HEK293 (cell line): ENCODE measurements at regions not wholly inside any gene's neighbourhood (a gene's known extent, or its start where the extent isn't known, plus 50 kb on each side); places are given as distances from the start of the nearest gene placed in this dataset.

ENCODE experiments used
- CTCF ChIA-PET: fragments of 350-600 bp; formaldehyde crosslinking; extraction: SDS; loops from one replicate; lab custom pipeline; 2021; ENCODE audit warnings: antibody characterized with exemption; lab: Yijun Ruan, JAX
- POLR2A ChIA-PET: fragments of 300-600 bp; formaldehyde crosslinking; extraction: SDS; loops from one replicate; lab custom pipeline; 2020; ENCODE audit warnings: antibody characterized with exemption, inconsistent platforms; lab: Yijun Ruan, JAX
- H3K27ac ChIP-seq: fragments of 200-500 bp; sonication (Bioruptor generic); 2 replicates; pipeline ENCODE4 v1.5.1; 2014; ENCODE audit warnings: low read depth, low read length, control low read depth, inconsistent platforms; ENCODE audit errors: extremely low read depth
- H3K36me3 ChIP-seq, 2 experiments: fragments of 200-500 bp in 1 of 2; sonication (Bioruptor generic) in 1 of 2; 1 replicate in 1 of 2; 2 replicates in 1 of 2; pipeline ENCODE4 v1.5.1; 2014 to 2017; ENCODE audit warnings: inconsistent platforms in 2 of 2, low read length in 2 of 2; ENCODE audit not compliant: control insufficient read depth in 2 of 2, insufficient read depth in 1 of 2
- H3K4me1 ChIP-seq: fragments of 200-500 bp; sonication (Bioruptor generic); 2 replicates; pipeline ENCODE4 v1.5.1; 2014; ENCODE audit warnings: mild to moderate bottlenecking, low read length, inconsistent platforms; ENCODE audit not compliant: control insufficient read depth, insufficient read depth
- H3K4me3 ChIP-seq: 2 replicates; pipeline ENCODE4 v1.5.1; 2011; ENCODE audit warnings: low read depth, mild to moderate bottlenecking, control low read depth, low read length, moderate library complexity
- H3K9me3 ChIP-seq: fragments of 200-500 bp; sonication (Bioruptor generic); 2 replicates; pipeline ENCODE4 v1.5.1; 2014; ENCODE audit warnings: low read depth, low read length, inconsistent platforms; ENCODE audit not compliant: control insufficient read depth, insufficient read depth
- KLF1 ChIP-seq: fragments of 450-650 bp; formaldehyde crosslinking; IDR thresholded peaks from 2 replicates; pipeline ENCODE4 v1.5.1; 2016; ENCODE audit warnings: missing biosample characterization, missing genetic modification characterization
- KLF16 ChIP-seq: fragments of 450-650 bp; formaldehyde crosslinking; IDR thresholded peaks from 2 replicates; pipeline ENCODE4 v1.5.1; 2017; ENCODE audit warnings: missing biosample characterization, missing genetic modification characterization
- KLF17 ChIP-seq: fragments of 450-650 bp; formaldehyde crosslinking; IDR thresholded peaks from 2 replicates; pipeline ENCODE4 v1.5.1; 2016; ENCODE audit warnings: missing biosample characterization, missing genetic modification characterization
- KLF9 ChIP-seq: fragments of 450-650 bp; formaldehyde crosslinking; IDR thresholded peaks from 2 replicates; pipeline ENCODE4 v1.5.1; 2016; ENCODE audit warnings: missing biosample characterization, missing genetic modification characterization, low read depth
- RBAK ChIP-seq: fragments of 450-650 bp; formaldehyde crosslinking; IDR thresholded peaks from 2 replicates; pipeline ENCODE4 v1.5.1; 2016; ENCODE audit warnings: missing biosample characterization, missing genetic modification characterization
- SP3 ChIP-seq: fragments of 450-650 bp; formaldehyde crosslinking; IDR thresholded peaks from 2 replicates; pipeline ENCODE4 v1.5.1; 2016; ENCODE audit warnings: missing biosample characterization, missing genetic modification characterization
- TRIM28 ChIP-seq: IDR thresholded peaks from 2 replicates; pipeline ENCODE4 v1.6.1; 2011; ENCODE audit warnings: low read length, control low read depth, borderline replicate concordance
- ZBTB49 ChIP-seq: fragments of 450-650 bp; formaldehyde crosslinking; IDR thresholded peaks from 2 replicates; pipeline ENCODE4 v1.5.1; 2016; ENCODE audit warnings: missing biosample characterization, missing genetic modification characterization, low read depth
- ZBTB7A ChIP-seq: fragments of 450-650 bp; formaldehyde crosslinking; IDR thresholded peaks from 2 replicates; pipeline ENCODE4 v1.5.1; 2016; ENCODE audit warnings: low read depth, missing biosample characterization, missing genetic modification characterization
- ZFP3 ChIP-seq: fragments of 450-650 bp; formaldehyde crosslinking; IDR thresholded peaks from 2 replicates; pipeline ENCODE4 v1.5.1; 2016; ENCODE audit warnings: low read depth, missing biosample characterization, missing genetic modification characterization
- ZIC2 ChIP-seq: fragments of 450-650 bp; formaldehyde crosslinking; IDR thresholded peaks from 2 replicates; pipeline ENCODE4 v1.5.1; 2016; ENCODE audit warnings: missing biosample characterization, missing genetic modification characterization
- ZNF169 ChIP-seq: fragments of 450-650 bp; formaldehyde crosslinking; IDR thresholded peaks from 2 replicates; pipeline ENCODE4 v1.5.1; 2016; ENCODE audit warnings: missing biosample characterization, missing genetic modification characterization
- ZNF292 ChIP-seq: fragments of 450-650 bp; formaldehyde crosslinking; IDR thresholded peaks from 2 replicates; pipeline ENCODE4 v1.5.1; 2016; ENCODE audit warnings: low read depth, missing biosample characterization, missing genetic modification characterization, borderline replicate concordance
- ZNF324 ChIP-seq: fragments of 450-650 bp; formaldehyde crosslinking; IDR thresholded peaks from 2 replicates; pipeline ENCODE4 v1.5.1; 2016; ENCODE audit warnings: missing biosample characterization, missing genetic modification characterization
- ZNF404 ChIP-seq: fragments of 450-650 bp; formaldehyde crosslinking; IDR thresholded peaks from 2 replicates; pipeline ENCODE4 v1.5.1; 2017; ENCODE audit warnings: missing biosample characterization, missing genetic modification characterization
- ZNF549 ChIP-seq: fragments of 450-650 bp; IDR thresholded peaks from 2 replicates; pipeline ENCODE4 v1.5.1; 2018; ENCODE audit warnings: missing biosample characterization, missing genetic modification characterization, mild to moderate bottlenecking, inconsistent platforms, moderate library complexity
- ZNF560 ChIP-seq: fragments of 450-650 bp; formaldehyde crosslinking; IDR thresholded peaks from 2 replicates; pipeline ENCODE4 v1.5.1; 2017; ENCODE audit warnings: missing biosample characterization, missing genetic modification characterization, borderline replicate concordance
- ZNF621 ChIP-seq: fragments of 450-650 bp; formaldehyde crosslinking; IDR thresholded peaks from 2 replicates; pipeline ENCODE4 v1.5.1; 2017; ENCODE audit warnings: missing biosample characterization, missing genetic modification characterization
- ZXDB ChIP-seq: fragments of 450-650 bp; formaldehyde crosslinking; IDR thresholded peaks from 2 replicates; pipeline ENCODE4 v1.5.1; 2016; ENCODE audit warnings: missing biosample characterization, missing genetic modification characterization
- TF ChIP-seq, protein P1 (sequence below): fragments of 450-650 bp; formaldehyde crosslinking; IDR thresholded peaks from 2 replicates; pipeline ENCODE4 v1.5.1; 2017; ENCODE audit warnings: missing biosample characterization, missing genetic modification characterization

DNA sequence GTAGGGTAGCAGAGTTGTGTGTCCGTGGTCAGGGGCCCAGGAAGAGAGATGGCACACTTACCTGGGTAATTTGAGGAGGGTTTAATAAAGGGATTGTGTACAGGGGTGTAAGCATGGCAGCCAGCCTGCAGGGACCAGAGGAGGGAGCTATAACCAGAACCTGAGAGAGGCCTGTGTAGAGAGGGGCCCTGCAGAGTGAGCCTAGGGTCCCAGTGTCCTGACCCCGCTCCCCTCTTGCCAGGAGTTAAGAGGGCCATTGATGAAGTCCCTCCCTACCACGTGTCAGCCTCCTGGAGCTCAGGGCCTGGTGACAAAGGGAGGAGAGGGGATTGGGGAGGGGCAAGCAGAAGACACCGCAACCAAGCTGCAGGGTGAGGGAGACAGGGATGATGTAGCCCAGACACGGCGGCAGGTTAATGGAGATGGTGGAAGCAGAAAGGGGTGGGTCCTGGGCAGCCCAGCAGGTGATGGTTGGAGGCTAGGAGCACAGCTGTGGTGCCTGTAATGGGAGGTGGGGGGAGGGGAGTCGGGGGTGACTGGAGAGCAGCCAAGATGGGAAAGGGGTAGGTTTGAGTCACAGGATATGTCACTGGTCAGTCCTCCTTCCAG, 165.4 kb upstream of the TOPAZ1 start:
- TF ChIP-seq SP3 (tag by site-specific recombination) (no peak), TRIM28 (no peak), ZIC2 (tag by site-specific recombination) (peak; percentile 65)
- TF ChIP-seq, protein P1, sequence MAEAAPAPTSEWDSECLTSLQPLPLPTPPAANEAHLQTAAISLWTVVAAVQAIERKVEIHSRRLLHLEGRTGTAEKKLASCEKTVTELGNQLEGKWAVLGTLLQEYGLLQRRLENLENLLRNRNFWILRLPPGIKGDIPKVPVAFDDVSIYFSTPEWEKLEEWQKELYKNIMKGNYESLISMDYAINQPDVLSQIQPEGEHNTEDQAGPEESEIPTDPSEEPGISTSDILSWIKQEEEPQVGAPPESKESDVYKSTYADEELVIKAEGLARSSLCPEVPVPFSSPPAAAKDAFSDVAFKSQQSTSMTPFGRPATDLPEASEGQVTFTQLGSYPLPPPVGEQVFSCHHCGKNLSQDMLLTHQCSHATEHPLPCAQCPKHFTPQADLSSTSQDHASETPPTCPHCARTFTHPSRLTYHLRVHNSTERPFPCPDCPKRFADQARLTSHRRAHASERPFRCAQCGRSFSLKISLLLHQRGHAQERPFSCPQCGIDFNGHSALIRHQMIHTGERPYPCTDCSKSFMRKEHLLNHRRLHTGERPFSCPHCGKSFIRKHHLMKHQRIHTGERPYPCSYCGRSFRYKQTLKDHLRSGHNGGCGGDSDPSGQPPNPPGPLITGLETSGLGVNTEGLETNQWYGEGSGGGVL (tag by site-specific recombination): peak; percentile 19; the same call in 1 of the 2 replicates
- ChIA-PET CTCF (interaction anchor here (0.6 to 2.0 kb wide), 3 partner anchors 15 to 308 kb away, joined by 4 read pairs; no protein-coding TSS in a partner anchor), POLR2A (no interaction called here)
- Histone ChIP-seq H3K27ac (no peak overlapping the region), H3K4me3 (no peak overlapping the region), H3K36me3 (no peaks in the 10 kb centered on the region), H3K9me3 (no peaks in the 10 kb centered on the region), H3K4me1 (no peaks in the 10 kb centered on the region)

- Histone ChIP-seq H3K4me1 (no peaks in the 10 kb centered on the region), H3K36me3 (no peaks in the 10 kb centered on the region), H3K27ac (no peak overlapping the region), H3K9me3 (no peaks in the 10 kb centered on the region), H3K4me3 (no peak overlapping the region)
- ChIA-PET POLR2A (no interaction called here), CTCF (interaction anchor here (0.6 to 2.0 kb wide), 3 partner anchors 14 to 418 kb away, joined by 3 to 4 read pairs (median 4); no protein-coding TSS in a partner anchor)
- TF ChIP-seq KLF16 (tag by site-specific recombination) (no peak), ZNF292 (tag by site-specific recombination) (no peak), ZBTB7A (tag by site-specific recombination) (no peak), ZNF549 (no peak), SP3 (tag by site-specific recombination) (no peak), KLF9 (tag by site-specific recombination) (no peak), ZNF324 (tag by site-specific recombination) (no peak)
Observed at GRCh38 chr3:44077267-44077666, 164.4 kb upstream of the TOPAZ1 start.

DNA sequence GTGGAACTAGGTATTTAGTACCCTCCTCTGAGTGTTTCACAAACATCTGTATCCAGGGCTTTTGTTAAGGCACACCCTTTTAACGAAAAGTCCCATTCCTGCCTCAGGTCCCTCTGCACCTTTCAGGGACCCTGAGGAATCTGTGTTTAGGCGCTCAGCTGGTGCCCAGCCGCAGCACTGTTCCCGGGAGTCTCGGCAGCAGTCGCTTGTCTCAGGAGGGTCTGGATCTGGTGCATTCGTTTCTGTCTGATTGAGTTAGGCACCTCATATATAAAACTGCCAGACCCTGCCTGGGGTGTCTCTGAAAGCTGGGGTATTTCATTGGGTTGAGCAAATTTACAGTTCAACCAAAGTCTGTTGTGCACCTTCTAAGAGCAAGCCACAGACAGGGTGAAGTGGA, 162.8 kb upstream of the TOPAZ1 start:
- Histone ChIP-seq H3K9me3 (no peaks in the 10 kb centered on the region), H3K4me3 (no peak overlapping the region), H3K36me3 (no peaks in the 10 kb centered on the region), H3K4me1 (no peaks in the 10 kb centered on the region), H3K27ac (no peak overlapping the region)
- ChIA-PET CTCF (no interaction called here), POLR2A (no interaction called here)
- TF ChIP-seq, protein P1 (tag by site-specific recombination): no peak
- TF ChIP-seq ZXDB (tag by site-specific recombination) (no peak), ZNF560 (tag by site-specific recombination) (no peak), ZFP3 (no peak), ZNF621 (tag by site-specific recombination) (no peak), ZNF404 (tag by site-specific recombination) (no peak), ZNF169 (tag by site-specific recombination) (no peak), KLF1 (tag by site-specific recombination) (no peak), KLF17 (no peak), ZBTB49 (tag by site-specific recombination) (no peak), RBAK (tag by site-specific recombination) (no peak)
